ENCODE measurements at regions not wholly inside any gene's neighbourhood (a gene's known extent, or its start where the extent isn't known, plus 50 kb on each side); places are given as distances from the start of the nearest gene placed in this dataset.

DNA sequence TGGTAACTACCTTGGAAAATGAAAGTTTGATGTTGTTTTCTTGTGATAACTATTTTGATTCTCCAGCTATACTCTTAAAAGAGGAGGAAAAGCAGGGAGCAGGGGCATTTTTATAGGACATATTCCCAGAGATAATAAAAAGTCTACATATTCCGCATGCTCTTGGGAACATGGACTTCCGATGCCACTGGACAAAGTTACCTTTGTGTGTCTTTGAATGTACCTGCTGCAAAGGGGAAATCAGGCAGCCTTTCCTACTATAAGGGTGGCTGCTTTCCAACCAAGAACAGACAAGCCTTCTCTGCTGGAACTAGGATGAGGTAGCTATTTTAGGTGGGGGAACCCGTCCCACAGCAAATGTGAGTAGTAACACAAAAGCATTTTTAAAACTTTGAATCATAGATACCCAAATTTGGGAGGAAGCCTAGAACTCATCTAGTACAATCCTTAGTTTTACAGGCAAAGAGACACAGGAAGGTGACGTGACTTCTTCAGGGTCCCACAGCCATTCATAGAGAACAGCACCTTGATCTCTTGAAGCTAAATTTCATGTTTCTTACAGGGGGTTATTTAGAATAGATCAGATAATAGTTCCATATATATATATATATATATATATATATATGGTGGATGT lies 179.9 kb downstream of the FASLG start:
- TF ChIP-seq, protein P1, sequence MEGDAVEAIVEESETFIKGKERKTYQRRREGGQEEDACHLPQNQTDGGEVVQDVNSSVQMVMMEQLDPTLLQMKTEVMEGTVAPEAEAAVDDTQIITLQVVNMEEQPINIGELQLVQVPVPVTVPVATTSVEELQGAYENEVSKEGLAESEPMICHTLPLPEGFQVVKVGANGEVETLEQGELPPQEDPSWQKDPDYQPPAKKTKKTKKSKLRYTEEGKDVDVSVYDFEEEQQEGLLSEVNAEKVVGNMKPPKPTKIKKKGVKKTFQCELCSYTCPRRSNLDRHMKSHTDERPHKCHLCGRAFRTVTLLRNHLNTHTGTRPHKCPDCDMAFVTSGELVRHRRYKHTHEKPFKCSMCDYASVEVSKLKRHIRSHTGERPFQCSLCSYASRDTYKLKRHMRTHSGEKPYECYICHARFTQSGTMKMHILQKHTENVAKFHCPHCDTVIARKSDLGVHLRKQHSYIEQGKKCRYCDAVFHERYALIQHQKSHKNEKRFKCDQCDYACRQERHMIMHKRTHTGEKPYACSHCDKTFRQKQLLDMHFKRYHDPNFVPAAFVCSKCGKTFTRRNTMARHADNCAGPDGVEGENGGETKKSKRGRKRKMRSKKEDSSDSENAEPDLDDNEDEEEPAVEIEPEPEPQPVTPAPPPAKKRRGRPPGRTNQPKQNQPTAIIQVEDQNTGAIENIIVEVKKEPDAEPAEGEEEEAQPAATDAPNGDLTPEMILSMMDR (conservative IDR thresholded peaks at IDR 0.05) = no peak
- no peak for TF ChIP-seq EZH2 (IDR thresholded peaks at IDR 0.05; ENCODE audit: low read depth)
